Activated T-cell treated with anti-CD3 and anti-CD28 coated beads, Interleukin-2, amount 50 U/mL, for 24 hours (primary cell): ENCODE measurements at regions not wholly inside any gene's neighbourhood (a gene's known extent, or its start where the extent isn't known, plus 50 kb on each side); places are given as distances from the start of the nearest gene placed in this dataset.

Source experiments
- DNase-seq: peaks from one replicate; pipeline ENCODE4 v3.0.0-alpha.2; 2020
- H3K27ac Mint-ChIP-seq: 2 replicates; pipeline ENCODE4 v1.8.0; 2020; ENCODE audit warnings: mild to moderate bottlenecking, mixed read lengths
- H3K27me3 Mint-ChIP-seq: 2 replicates; pipeline ENCODE4 v1.8.0; 2020; ENCODE audit warnings: mixed read lengths
- H3K36me3 Mint-ChIP-seq: 2 replicates; pipeline ENCODE4 v1.8.0; 2020; ENCODE audit warnings: low read depth, mixed read lengths
- H3K4me1 Mint-ChIP-seq: 2 replicates; pipeline ENCODE4 v1.8.0; 2020; ENCODE audit warnings: low read depth, mixed read lengths
- H3K4me3 Mint-ChIP-seq: 2 replicates; pipeline ENCODE4 v1.8.0; 2020; ENCODE audit warnings: mild to moderate bottlenecking, moderate library complexity, mixed read lengths
- H3K9me3 Mint-ChIP-seq: 2 replicates; pipeline ENCODE4 v1.8.0; 2020; ENCODE audit warnings: mixed read lengths

DNA sequence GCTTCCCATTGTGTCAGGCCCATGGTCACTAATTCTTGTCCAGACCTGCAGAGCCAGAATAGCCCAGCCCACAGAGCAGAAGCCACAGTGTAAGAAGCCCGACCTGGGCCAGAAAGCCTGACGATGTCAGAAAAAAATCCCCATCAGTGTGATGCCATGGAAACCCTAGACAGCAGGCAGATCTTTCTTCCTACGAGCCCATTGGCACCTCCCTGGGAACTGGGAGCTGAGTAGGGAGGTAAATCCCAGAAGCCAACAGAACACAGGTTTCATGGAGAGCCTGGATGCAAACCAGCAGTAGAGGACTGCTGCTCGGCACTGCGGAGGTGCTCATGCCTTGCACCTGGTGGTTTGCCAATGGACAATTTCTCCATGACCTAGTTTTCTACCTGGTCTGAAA lies 82.2 kb upstream of the SLC22A16 start:
- no peaks in the 10 kb centered on the region for H3K36me3 Mint-ChIP-seq
- no peak overlapping the region for H3K4me3 Mint-ChIP-seq
- no peaks in the 10 kb centered on the region for H3K27me3 Mint-ChIP-seq
- no peaks in the 10 kb centered on the region for H3K9me3 Mint-ChIP-seq
- no peak for DNase-seq
- H3K27ac Mint-ChIP-seq: no peak overlapping the region
- H3K4me1 Mint-ChIP-seq: peaks cover 28% of the 10 kb centered on the region

DNA sequence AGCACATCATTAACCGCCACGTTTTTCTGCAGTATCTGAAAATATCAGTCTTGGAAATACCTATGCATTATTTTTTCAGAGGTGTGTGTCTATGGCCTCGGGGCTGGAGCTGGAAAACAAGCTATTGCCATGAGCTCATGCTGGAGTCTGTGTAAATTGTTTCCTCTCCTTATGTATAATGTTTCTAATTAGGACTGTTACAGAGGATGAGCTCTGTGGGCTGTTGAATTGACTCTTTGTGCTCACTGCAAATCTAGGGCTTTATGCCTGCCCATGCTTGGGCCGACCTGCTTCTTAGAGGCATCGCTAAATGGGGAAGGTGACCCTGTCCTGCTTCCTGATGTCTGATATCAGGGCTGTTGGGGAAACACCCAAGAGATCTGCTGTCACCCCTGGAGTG lies 80.8 kb upstream of the SLC22A16 start:
- H3K9me3 Mint-ChIP-seq: no peaks in the 10 kb centered on the region
- H3K4me1 Mint-ChIP-seq: peaks cover 27% of the 10 kb centered on the region
- H3K27ac Mint-ChIP-seq: no peak overlapping the region
- H3K36me3 Mint-ChIP-seq: no peaks in the 10 kb centered on the region
- no peak for DNase-seq
- no peak overlapping the region for H3K4me3 Mint-ChIP-seq
- no peaks in the 10 kb centered on the region for H3K27me3 Mint-ChIP-seq

DNA sequence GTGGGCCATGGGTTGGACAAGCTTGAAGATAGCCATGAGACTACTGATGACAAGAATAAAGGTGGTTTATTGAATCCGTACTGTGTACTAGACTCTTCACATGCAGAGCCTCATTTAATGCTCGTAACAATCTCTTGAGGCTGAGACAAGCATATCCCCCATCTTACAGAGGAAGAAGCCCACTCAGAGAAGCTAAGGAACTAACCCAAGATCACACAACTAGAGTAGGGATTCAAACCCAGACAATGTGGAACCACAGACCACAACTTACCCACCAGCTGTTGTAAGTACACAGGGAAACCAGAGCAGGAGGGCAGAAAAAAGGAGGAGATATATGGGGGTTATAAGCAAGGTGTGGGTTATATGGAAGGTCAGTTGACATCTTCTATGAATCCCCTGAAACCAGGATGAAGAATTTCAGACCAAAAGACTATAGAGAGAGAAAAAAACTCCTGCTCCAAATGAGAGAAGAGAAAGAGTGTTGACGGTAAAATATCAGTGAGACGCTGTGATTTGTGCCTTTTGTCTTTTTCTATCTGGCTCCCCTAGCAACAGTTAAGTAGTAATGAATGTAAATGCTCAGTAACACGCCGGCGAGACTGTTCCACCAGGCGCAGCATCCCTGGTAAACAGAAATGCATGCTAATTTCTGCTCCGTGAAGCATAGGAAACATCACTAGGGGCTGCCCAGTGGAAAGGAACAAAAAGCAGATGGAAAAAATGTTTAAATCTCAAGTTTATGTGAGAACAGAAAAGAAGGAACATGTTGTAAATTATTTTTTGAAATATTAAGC lies 80.1 kb upstream of the SLC22A16 start:
- DNase-seq: no peak
- no peaks in the 10 kb centered on the region for H3K9me3 Mint-ChIP-seq
- no peaks in the 10 kb centered on the region for H3K27me3 Mint-ChIP-seq
- H3K36me3 Mint-ChIP-seq: no peaks in the 10 kb centered on the region
- H3K4me3 Mint-ChIP-seq: no peak overlapping the region
- peaks cover 20% of the 10 kb centered on the region for H3K4me1 Mint-ChIP-seq
- no peak overlapping the region for H3K27ac Mint-ChIP-seq

DNA sequence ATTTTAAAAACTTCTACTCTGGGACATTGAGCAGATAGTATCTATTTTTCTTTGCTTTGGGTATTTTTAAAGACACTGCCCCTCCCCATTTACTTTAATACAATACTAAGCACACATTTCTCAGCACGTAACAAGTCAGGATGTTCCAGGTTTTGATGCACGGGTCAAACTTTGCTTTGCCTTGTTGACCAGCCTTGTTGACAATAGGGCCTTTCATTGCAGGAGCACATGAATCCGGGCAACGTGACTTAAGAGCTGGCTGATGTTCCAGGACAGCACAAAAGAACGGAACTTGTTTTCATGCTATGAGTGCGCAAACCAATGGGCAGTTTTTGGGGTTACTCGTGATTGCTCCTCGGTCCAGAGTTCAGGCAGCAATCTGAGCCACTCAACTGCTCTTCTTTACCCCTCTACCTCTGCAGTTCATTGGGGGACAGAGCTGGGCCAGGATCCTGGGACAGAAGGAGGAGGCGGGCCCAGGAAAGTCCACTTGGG lies 78.6 kb upstream of the SLC22A16 start:
- Mint-ChIP-seq H3K27ac (no peak overlapping the region), H3K36me3 (no peaks in the 10 kb centered on the region), H3K9me3 (no peaks in the 10 kb centered on the region), H3K27me3 (peaks cover 6% of the 10 kb centered on the region), H3K4me1 (peaks cover 5% of the 10 kb centered on the region), H3K4me3 (no peak overlapping the region)
- DNase-seq: no peak

DNA sequence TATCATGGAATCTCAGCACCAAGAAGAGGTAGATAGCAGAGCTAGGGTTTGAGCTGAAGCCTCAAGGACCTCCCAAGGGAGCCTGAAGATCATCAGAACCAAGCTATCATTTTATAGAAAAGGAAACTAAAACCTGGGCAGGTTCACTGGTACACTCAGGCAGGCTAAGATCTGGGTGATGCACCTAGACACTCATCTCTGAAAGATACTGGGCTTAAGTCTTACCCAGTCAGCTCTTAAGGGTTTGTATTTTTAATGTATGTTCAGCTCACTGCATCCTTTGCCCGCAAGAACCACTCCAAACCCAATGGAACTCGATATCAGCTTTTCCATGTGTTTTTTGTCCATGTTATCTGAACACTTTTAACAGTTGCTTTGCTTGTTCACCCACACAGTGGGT lies 78.0 kb upstream of the SLC22A16 start:
- Mint-ChIP-seq H3K9me3 (no peaks in the 10 kb centered on the region), H3K27ac (no peak overlapping the region), H3K36me3 (no peaks in the 10 kb centered on the region), H3K4me1 (peaks cover 3% of the 10 kb centered on the region), H3K4me3 (no peak overlapping the region), H3K27me3 (peaks cover 6% of the 10 kb centered on the region)
- no peak for DNase-seq

DNA sequence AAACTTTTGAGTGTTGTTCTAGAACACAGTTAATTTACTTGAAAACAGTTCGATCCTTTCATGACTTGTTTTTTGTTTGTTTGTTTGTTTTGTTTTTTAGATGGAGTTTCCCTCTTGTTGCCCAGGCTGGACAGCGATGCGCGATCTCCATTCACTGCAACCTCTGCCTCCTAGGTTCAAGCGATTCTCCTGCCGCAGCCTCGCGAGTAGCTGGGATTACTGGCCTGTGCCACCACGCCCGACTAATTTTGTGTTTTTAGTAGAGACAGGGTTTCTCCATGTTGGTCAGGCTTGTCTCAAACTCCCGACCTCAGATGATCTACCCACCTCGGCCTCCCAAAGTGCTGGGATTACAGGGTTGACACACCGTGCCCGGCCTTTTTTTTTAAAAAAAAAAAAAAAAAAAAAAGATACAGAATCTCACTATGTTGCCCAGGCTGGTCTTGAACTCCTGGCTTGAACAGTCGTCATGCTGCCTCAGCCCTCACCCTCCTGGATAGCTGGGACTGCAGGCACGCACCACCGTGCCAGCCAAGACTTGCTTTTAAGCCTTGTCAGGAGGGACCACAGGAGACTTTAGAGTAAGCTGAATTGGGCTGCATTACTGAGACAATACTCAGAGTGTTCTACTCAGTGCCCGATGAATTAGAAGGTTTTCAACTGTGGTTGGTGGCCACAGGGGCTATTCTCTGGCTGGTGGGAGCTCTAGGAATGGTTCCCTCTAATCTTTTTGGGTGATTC lies 76.7 kb upstream of the SLC22A16 start:
- no peak overlapping the region for H3K27ac Mint-ChIP-seq

DNA sequence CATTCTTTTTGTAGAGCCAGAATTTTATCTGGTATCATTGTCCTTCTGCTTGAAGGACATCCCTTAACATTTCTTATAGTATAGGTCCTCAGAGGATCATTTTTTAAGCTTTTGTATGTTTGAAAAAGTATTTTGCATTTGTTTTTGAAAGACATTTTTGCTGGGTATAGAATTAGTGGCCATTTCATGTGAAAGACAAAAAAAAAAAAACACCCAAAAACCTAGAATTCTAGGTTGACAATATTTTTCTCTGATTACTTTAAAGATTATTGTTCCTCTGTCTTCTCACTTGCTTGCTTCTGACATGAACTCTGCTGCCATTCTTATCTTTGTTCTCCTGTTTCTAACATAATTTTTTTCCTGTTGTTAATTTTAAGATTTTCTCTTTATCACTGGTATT lies 75.7 kb upstream of the SLC22A16 start:
- Mint-ChIP-seq H3K4me3 (no peak overlapping the region), H3K9me3 (no peaks in the 10 kb centered on the region), H3K27me3 (peaks cover 6% of the 10 kb centered on the region), H3K4me1 (peaks cover 6% of the 10 kb centered on the region), H3K36me3 (no peaks in the 10 kb centered on the region), H3K27ac (no peak overlapping the region)
- DNase-seq: no peak

More for the DNA sequence above, 76.7 kb upstream of the SLC22A16 start:
- no peak for DNase-seq
- Mint-ChIP-seq H3K9me3 (no peaks in the 10 kb centered on the region), H3K36me3 (no peaks in the 10 kb centered on the region), H3K27me3 (peaks cover 6% of the 10 kb centered on the region), H3K4me1 (no peaks in the 10 kb centered on the region), H3K4me3 (no peak overlapping the region)

DNA sequence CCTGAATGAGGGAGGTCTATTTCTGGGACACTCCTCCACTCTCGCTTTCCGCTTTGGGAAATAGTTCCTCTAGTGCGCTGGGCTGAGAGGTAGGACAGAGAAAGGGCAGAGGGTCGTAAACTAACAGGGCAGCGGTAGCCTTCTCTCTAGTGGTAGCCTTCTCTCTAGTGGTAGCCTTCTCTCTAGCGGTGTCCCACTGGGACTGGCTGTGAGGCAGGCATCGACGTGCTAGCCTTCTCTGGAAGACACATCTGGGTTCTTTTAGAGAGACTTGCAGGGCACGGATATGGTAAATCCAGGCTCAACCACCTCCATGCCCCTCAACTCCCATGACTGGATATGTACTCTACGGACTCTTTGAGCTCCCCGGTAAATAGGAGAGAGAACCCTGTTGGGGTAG lies 74.7 kb upstream of the SLC22A16 start:
- no peak overlapping the region for H3K27ac Mint-ChIP-seq
- H3K4me1 Mint-ChIP-seq: peaks cover 6% of the 10 kb centered on the region
- H3K9me3 Mint-ChIP-seq: no peaks in the 10 kb centered on the region
- H3K27me3 Mint-ChIP-seq: peaks cover 9% of the 10 kb centered on the region
- no peak for DNase-seq
- H3K36me3 Mint-ChIP-seq: no peaks in the 10 kb centered on the region
- H3K4me3 Mint-ChIP-seq: no peak overlapping the region

DNA sequence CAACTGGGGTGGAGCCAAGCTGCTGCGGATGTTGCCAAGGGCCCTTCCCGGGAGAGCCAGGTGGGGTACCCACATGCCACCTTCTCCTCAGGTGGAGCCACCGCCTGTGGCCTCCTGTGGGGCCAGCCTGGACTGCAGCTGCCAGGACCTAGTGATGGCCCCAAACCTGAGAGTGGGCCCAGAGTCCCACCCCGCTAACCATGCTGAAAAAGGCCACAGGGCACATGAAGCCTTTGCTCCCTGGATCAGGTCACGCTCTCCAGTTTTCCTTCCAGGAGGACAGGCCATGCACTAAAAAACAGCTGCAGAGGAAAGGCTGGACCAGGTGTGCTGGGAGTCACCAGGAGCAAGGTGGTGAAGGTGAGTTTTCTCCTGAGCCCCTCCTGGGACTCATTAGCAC lies 73.9 kb upstream of the SLC22A16 start:
- Mint-ChIP-seq H3K36me3 (no peaks in the 10 kb centered on the region), H3K4me3 (no peak overlapping the region), H3K4me1 (peaks cover 6% of the 10 kb centered on the region), H3K27ac (no peak overlapping the region), H3K27me3 (peaks cover 9% of the 10 kb centered on the region), H3K9me3 (no peaks in the 10 kb centered on the region)
- no peak for DNase-seq

DNA sequence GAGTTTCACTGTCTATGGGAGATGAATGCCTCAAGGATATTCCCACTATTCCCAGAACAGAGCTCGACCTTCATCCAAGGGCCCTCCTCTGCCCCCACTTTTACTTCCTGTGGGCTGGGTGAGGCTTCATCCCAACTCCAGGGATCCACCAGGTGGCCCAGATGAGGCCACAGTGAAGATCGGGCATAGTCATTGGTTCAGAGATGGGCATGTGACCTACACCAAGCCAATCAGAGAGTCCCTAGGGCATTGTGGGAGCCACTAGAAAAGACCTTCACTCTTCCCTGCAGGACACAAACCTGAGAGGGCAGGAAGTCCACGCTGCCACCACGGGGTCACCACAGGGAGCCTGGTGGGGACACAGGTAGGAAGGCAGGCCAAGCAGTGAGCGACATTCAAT lies 72.9 kb upstream of the SLC22A16 start:
- Mint-ChIP-seq H3K27ac (no peak overlapping the region), H3K36me3 (no peaks in the 10 kb centered on the region), H3K9me3 (no peaks in the 10 kb centered on the region), H3K27me3 (peaks cover 11% of the 10 kb centered on the region), H3K4me1 (peaks cover 12% of the 10 kb centered on the region), H3K4me3 (no peak overlapping the region)
- DNase-seq: no peak

DNA sequence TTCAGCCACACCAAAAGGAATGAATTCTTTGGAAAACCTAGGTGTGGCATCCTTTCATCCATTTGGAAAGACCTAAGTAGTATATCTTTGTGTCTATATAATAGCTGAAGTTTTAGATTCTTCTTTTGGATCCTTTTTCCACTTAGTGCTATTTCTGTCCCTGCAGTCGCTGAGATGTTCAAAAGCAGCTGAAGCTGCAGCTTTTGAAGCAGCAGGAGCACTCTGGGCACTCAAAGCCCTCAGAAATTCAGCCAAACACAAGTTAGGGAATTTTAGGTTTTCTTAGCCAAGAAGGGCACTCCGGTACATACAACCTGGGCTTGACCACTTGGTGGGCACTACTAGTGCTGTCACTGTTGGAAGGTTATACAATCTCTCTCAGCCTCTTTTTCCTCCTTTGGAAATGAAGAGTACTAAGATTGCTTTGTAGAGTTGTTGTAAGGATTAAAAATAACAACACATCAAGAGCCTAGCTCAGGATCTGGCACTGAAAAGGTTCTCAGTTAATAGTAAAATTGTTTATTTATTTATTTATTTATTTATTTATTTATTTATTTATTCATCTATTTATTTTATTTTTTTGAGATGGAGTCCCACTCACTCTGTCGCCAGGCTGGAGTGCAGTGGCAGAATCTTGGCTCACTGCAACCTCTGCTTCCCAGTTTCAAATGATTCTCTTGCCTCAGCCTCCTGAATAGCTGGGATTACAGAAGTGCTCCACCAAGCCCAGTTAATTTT lies 71.9 kb upstream of the SLC22A16 start:
- H3K27ac Mint-ChIP-seq: no peak overlapping the region
- no peaks in the 10 kb centered on the region for H3K36me3 Mint-ChIP-seq
- peaks cover 15% of the 10 kb centered on the region for H3K4me1 Mint-ChIP-seq
- no peaks in the 10 kb centered on the region for H3K9me3 Mint-ChIP-seq
- peaks cover 11% of the 10 kb centered on the region for H3K27me3 Mint-ChIP-seq
- H3K4me3 Mint-ChIP-seq: no peak overlapping the region
- DNase-seq: no peak

DNA sequence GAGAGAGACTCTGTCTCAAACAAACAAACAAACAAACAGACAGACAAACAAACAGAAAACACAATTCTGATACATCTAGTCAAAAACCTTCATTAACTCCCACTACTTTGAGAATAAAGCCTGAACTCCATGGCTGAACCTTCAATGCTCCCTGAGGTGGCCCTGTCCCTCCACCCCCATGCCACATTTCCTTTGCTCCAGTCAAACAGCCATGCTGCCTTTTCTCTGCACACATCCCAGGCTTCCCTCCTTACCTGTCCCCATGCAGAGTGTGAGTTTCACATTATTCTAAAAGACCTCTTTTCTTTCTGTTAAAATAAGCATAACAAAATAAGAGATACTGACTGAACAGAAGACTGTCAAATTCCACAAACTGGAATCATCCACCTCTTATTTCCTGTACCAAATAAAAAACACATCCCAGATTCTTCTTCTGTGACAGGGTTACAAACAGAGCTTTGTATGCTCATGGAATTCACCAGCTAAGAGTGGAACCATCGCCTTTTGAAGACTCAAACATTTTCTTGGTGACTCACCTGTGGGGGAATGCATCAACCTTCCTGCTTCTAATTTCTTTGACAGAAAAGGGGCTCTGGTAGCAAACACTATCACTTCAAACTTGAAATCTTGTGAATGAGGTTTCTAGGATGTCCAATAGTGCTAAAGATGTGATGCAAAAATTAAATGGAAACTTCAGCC lies 71.0 kb upstream of the SLC22A16 start:
- Mint-ChIP-seq H3K36me3 (no peaks in the 10 kb centered on the region), H3K4me3 (no peak overlapping the region), H3K9me3 (no peaks in the 10 kb centered on the region), H3K27ac (no peak overlapping the region), H3K4me1 (peaks cover 15% of the 10 kb centered on the region), H3K27me3 (peaks cover 11% of the 10 kb centered on the region)
- DNase-seq: no peak

DNA sequence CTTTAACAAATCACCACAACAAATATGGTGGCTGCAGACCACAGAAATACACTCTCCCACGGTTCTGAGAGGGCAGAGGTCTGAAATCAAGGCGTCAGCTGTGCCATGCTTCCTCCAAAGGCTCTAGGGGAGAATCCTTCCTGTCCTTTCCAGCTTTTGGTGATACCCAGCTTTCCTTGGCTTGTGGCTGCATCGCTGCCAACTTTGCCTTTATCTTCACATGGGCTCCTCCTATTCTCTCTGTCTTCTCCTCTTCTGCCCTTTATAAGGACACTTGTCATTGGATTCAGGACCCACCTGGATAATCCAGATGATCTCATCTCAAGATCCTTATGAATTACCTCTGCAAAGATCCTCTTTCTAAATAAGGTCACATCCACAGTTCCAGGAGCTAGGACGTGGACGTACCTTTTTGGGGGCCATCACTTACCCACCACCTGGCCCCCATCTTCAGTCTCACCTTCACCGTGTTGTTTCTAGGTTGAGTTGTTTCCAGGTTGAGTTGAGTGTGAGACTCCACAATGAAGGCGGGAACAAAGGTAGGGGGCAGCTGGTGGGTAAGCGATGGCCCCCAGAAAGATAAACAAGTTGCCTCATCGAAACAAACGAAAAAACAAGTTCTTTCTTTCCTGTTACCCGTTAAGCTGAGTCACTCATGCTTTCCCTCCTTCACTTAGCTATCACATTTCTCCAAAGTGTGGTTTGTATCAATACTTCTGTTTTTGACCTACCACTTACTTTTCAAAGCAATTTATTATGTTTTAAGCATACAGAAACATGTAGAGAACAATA lies 68.9 kb upstream of the SLC22A16 start:
- Mint-ChIP-seq H3K27me3 (peaks cover 6% of the 10 kb centered on the region), H3K4me3 (no peak overlapping the region), H3K36me3 (no peaks in the 10 kb centered on the region), H3K9me3 (no peaks in the 10 kb centered on the region), H3K27ac (no peak overlapping the region), H3K4me1 (peaks cover 15% of the 10 kb centered on the region)
- DNase-seq: no peak

DNA sequence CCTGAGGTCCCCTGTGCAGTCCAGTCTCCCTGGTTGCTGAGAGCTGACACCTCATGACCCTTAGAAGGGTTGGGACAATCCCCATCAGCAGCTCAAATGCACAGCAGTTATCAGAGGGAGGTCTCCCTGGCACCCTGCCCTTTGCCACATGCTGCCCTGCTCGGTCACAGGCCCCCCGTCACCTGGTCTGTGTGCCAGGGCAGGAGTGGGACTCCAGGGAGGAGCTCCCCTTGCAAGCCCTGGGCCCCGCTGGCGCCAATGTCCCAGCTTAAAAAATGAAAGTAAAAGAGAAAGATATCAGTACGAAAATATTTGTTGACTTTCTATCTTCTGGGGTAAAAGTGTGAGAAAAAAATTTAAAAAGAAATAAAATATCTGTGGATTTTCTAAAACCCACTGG lies 68.1 kb upstream of the SLC22A16 start:
- Mint-ChIP-seq H3K36me3 (no peaks in the 10 kb centered on the region), H3K4me1 (peaks cover 21% of the 10 kb centered on the region), H3K27me3 (peaks cover 6% of the 10 kb centered on the region), H3K9me3 (no peaks in the 10 kb centered on the region), H3K27ac (no peak overlapping the region), H3K4me3 (peak overlapping the region; percentile 18)
- DNase-seq: no peak
